Spinal cord (tissue), 9 donors: ENCODE measurements at regions not wholly inside any gene's neighbourhood (a gene's known extent, or its start where the extent isn't known, plus 50 kb on each side); places are given as distances from the start of the nearest gene placed in this dataset.
"Not testable (repeated sequence)": the region's sequence is repeated elsewhere in the genome, so short reads cannot be mapped to it uniquely, and the experiment has no call there.

Source experiments
- DNase-seq, 6 donors: peaks; one replicate each; pipeline versions ENCODE4 v3.0.0 to v3.0.0-alpha.2; 2013 to 2015; ENCODE audit warnings: low spot score in 6 of 6, low read depth in 4 of 6
- H3K27ac ChIP-seq: one replicate; pipeline ENCODE4 v1.5.1; 2013; ENCODE audit warnings: low read depth, low read length, control low read depth
- H3K27me3 ChIP-seq: one replicate; pipeline ENCODE4 v1.6.1; 2013; ENCODE audit warnings: low read length; ENCODE audit not compliant: control insufficient read depth, insufficient read depth
- H3K36me3 ChIP-seq: one replicate; pipeline ENCODE4 v1.6.1; 2013; ENCODE audit warnings: low read length; ENCODE audit not compliant: control insufficient read depth, insufficient read depth
- H3K4me1 ChIP-seq: one replicate; pipeline ENCODE4 v1.6.1; 2013; ENCODE audit warnings: low read length; ENCODE audit not compliant: control insufficient read depth, insufficient read depth
- H3K4me3 ChIP-seq: one replicate; pipeline ENCODE4 v1.5.1; 2013; ENCODE audit warnings: low read depth, low read length, control low read depth
- H3K9me3 ChIP-seq: one replicate; pipeline ENCODE4 v1.6.1; 2013; ENCODE audit warnings: low read length; ENCODE audit not compliant: control insufficient read depth, insufficient read depth
- WGBS: methylation state at CpG from one replicate; pipeline ENCODE4 v1.1.5; 2013; ENCODE audit warnings: missing lambda C conversion rate; ENCODE audit not compliant: insufficient coverage; 5-methylcytosine and 5-hydroxymethylcytosine counted together
- donor health status: healthy.

- not testable (repeated sequence) for H3K27me3 ChIP-seq, H3K9me3 ChIP-seq, H3K36me3 ChIP-seq, DNase-seq, H3K27ac ChIP-seq, H3K4me1 ChIP-seq, H3K4me3 ChIP-seq
- no CpG with 5 or more reads among the region's 8 CpGs for WGBS
These were observed 5406.9 kb upstream of the TPTE start for GRCh38 chr21:5114468-5114867.

GRCh38 chr21:5114893-5115645, 5406.3 kb upstream of the TPTE start:
- H3K27me3 ChIP-seq, DNase-seq, H3K4me3 ChIP-seq, H3K36me3 ChIP-seq, H3K27ac ChIP-seq, H3K4me1 ChIP-seq, H3K9me3 ChIP-seq: not testable (repeated sequence)
- no CpG with 5 or more reads among the region's 24 CpGs for WGBS

- H3K4me3 ChIP-seq, H3K27ac ChIP-seq, H3K9me3 ChIP-seq, DNase-seq, H3K36me3 ChIP-seq, H3K27me3 ChIP-seq, H3K4me1 ChIP-seq: not testable (repeated sequence)
- no CpG with 5 or more reads among the region's 24 CpGs for whole genome bisulfite sequencing
These were observed 5405.6 kb upstream of the TPTE start for GRCh38 chr21:5115646-5116343.

GRCh38 chr21:5116344-5117123, 5404.8 kb upstream of the TPTE start:
- DNase-seq, H3K4me3 ChIP-seq, H3K27me3 ChIP-seq, H3K4me1 ChIP-seq, H3K36me3 ChIP-seq, H3K27ac ChIP-seq, H3K9me3 ChIP-seq: not testable (repeated sequence)
- WGBS = no CpG with 5 or more reads among the region's 19 CpGs

- not testable (repeated sequence) for DNase-seq
- WGBS = no CpG with 5 or more reads among the region's 15 CpGs
These were observed 5404.2 kb upstream of the TPTE start for GRCh38 chr21:5117135-5117534.

GRCh38 chr21:5117666-5118295, 5403.6 kb upstream of the TPTE start:
- WGBS = 67% methylated on average over 1 of the region's 17 CpGs
- not testable (repeated sequence) for H3K36me3 ChIP-seq, H3K9me3 ChIP-seq, H3K4me1 ChIP-seq, H3K27ac ChIP-seq, H3K27me3 ChIP-seq, H3K4me3 ChIP-seq, DNase-seq

More at GRCh38 chr21:5117135-5117534, 5404.2 kb upstream of the TPTE start:
- not testable (repeated sequence) for H3K4me1 ChIP-seq, H3K27me3 ChIP-seq, H3K36me3 ChIP-seq, H3K4me3 ChIP-seq, H3K9me3 ChIP-seq, H3K27ac ChIP-seq

- H3K4me3 ChIP-seq, H3K27ac ChIP-seq, H3K9me3 ChIP-seq, H3K36me3 ChIP-seq, H3K27me3 ChIP-seq, H3K4me1 ChIP-seq, DNase-seq: not testable (repeated sequence)
- WGBS = no CpG with 5 or more reads among the region's 17 CpGs
These were observed 5403.1 kb upstream of the TPTE start for GRCh38 chr21:5118296-5118679.

GRCh38 chr21:5119179-5119578, 5402.2 kb upstream of the TPTE start:
- not testable (repeated sequence) for H3K27ac ChIP-seq, H3K4me1 ChIP-seq, H3K27me3 ChIP-seq, H3K9me3 ChIP-seq, H3K4me3 ChIP-seq, DNase-seq, H3K36me3 ChIP-seq
- WGBS = 100% methylated on average over 1 of the region's 8 CpGs

GRCh38 chr21:5121399-5121798, 5400.0 kb upstream of the TPTE start:
- H3K9me3 ChIP-seq, H3K27me3 ChIP-seq, H3K4me3 ChIP-seq, DNase-seq, H3K4me1 ChIP-seq, H3K27ac ChIP-seq, H3K36me3 ChIP-seq: not testable (repeated sequence)
- WGBS = no CpG with 5 or more reads among the region's 14 CpGs
